HEK293 (cell line): ENCODE measurements at regions not wholly inside any gene's neighbourhood (a gene's known extent, or its start where the extent isn't known, plus 50 kb on each side); places are given as distances from the start of the nearest gene placed in this dataset.

ENCODE experiments used
- CTCF ChIA-PET: fragments of 350-600 bp; formaldehyde crosslinking; extraction: SDS; loops from one replicate; lab custom pipeline; 2021; ENCODE audit warnings: antibody characterized with exemption; lab: Yijun Ruan, JAX
- POLR2A ChIA-PET: fragments of 300-600 bp; formaldehyde crosslinking; extraction: SDS; loops from one replicate; lab custom pipeline; 2020; ENCODE audit warnings: antibody characterized with exemption, inconsistent platforms; lab: Yijun Ruan, JAX
- H3K27ac ChIP-seq: fragments of 200-500 bp; sonication (Bioruptor generic); 2 replicates; pipeline ENCODE4 v1.5.1; 2014; ENCODE audit warnings: low read depth, low read length, control low read depth, inconsistent platforms; ENCODE audit errors: extremely low read depth
- H3K36me3 ChIP-seq, 2 experiments: fragments of 200-500 bp in 1 of 2; sonication (Bioruptor generic) in 1 of 2; 1 replicate in 1 of 2; 2 replicates in 1 of 2; pipeline ENCODE4 v1.5.1; 2014 to 2017; ENCODE audit warnings: inconsistent platforms in 2 of 2, low read length in 2 of 2; ENCODE audit not compliant: control insufficient read depth in 2 of 2, insufficient read depth in 1 of 2
- H3K4me1 ChIP-seq: fragments of 200-500 bp; sonication (Bioruptor generic); 2 replicates; pipeline ENCODE4 v1.5.1; 2014; ENCODE audit warnings: mild to moderate bottlenecking, low read length, inconsistent platforms; ENCODE audit not compliant: control insufficient read depth, insufficient read depth
- H3K4me3 ChIP-seq: 2 replicates; pipeline ENCODE4 v1.5.1; 2011; ENCODE audit warnings: low read depth, mild to moderate bottlenecking, control low read depth, low read length, moderate library complexity
- H3K9me3 ChIP-seq: fragments of 200-500 bp; sonication (Bioruptor generic); 2 replicates; pipeline ENCODE4 v1.5.1; 2014; ENCODE audit warnings: low read depth, low read length, inconsistent platforms; ENCODE audit not compliant: control insufficient read depth, insufficient read depth
- FEZF1 ChIP-seq: fragments of 450-650 bp; formaldehyde crosslinking; IDR thresholded peaks from 2 replicates; pipeline ENCODE4 v1.5.1; 2016; ENCODE audit warnings: missing biosample characterization, missing genetic modification characterization
- KLF9 ChIP-seq: fragments of 450-650 bp; formaldehyde crosslinking; IDR thresholded peaks from 2 replicates; pipeline ENCODE4 v1.5.1; 2016; ENCODE audit warnings: missing biosample characterization, missing genetic modification characterization, low read depth
- OVOL3 ChIP-seq: fragments of 450-650 bp; formaldehyde crosslinking; IDR thresholded peaks from 2 replicates; pipeline ENCODE4 v1.5.1; 2016; ENCODE audit warnings: missing biosample characterization, missing genetic modification characterization
- SALL2 ChIP-seq: fragments of 450-650 bp; formaldehyde crosslinking; IDR thresholded peaks from 2 replicates; pipeline ENCODE4 v1.5.0; 2017; ENCODE audit warnings: missing biosample characterization, mild to moderate bottlenecking, missing genetic modification characterization, borderline replicate concordance
- SP3 ChIP-seq: fragments of 450-650 bp; formaldehyde crosslinking; IDR thresholded peaks from 2 replicates; pipeline ENCODE4 v1.5.1; 2016; ENCODE audit warnings: missing biosample characterization, missing genetic modification characterization
- WT1 ChIP-seq: fragments of 450-650 bp; formaldehyde crosslinking; IDR thresholded peaks from 2 replicates; pipeline ENCODE4 v1.5.1; 2016; ENCODE audit warnings: missing biosample characterization, missing genetic modification characterization
- ZBTB17 ChIP-seq: fragments of 450-650 bp; formaldehyde crosslinking; IDR thresholded peaks from 2 replicates; pipeline ENCODE4 v1.5.1; 2016; ENCODE audit warnings: missing biosample characterization, missing genetic modification characterization
- ZBTB20 ChIP-seq: fragments of 450-650 bp; formaldehyde crosslinking; IDR thresholded peaks from 2 replicates; pipeline ENCODE4 v1.5.1; 2016; ENCODE audit warnings: missing biosample characterization, missing genetic modification characterization
- ZNF114 ChIP-seq: fragments of 450-650 bp; formaldehyde crosslinking; IDR thresholded peaks from 2 replicates; pipeline ENCODE4 v1.5.0; 2017; ENCODE audit warnings: missing biosample characterization, missing genetic modification characterization
- ZNF121 ChIP-seq: fragments of 450-650 bp; formaldehyde crosslinking; IDR thresholded peaks from 2 replicates; pipeline ENCODE4 v1.5.1; 2016; ENCODE audit warnings: missing biosample characterization, missing genetic modification characterization
- ZNF23 ChIP-seq: fragments of 450-650 bp; formaldehyde crosslinking; IDR thresholded peaks from 2 replicates; pipeline ENCODE4 v1.5.1; 2016; ENCODE audit warnings: missing biosample characterization, missing genetic modification characterization, borderline replicate concordance
- ZNF404 ChIP-seq: fragments of 450-650 bp; formaldehyde crosslinking; IDR thresholded peaks from 2 replicates; pipeline ENCODE4 v1.5.1; 2017; ENCODE audit warnings: missing biosample characterization, missing genetic modification characterization
- ZNF548 ChIP-seq: fragments of 450-650 bp; formaldehyde crosslinking; IDR thresholded peaks from 2 replicates; pipeline ENCODE4 v1.5.1; 2016; ENCODE audit warnings: missing biosample characterization, missing genetic modification characterization
- ZNF610 ChIP-seq: fragments of 450-650 bp; formaldehyde crosslinking; IDR thresholded peaks from 2 replicates; pipeline ENCODE4 v1.5.1; 2016; ENCODE audit warnings: missing biosample characterization, missing genetic modification characterization, borderline replicate concordance
- ZNF777 ChIP-seq: fragments of 450-650 bp; formaldehyde crosslinking; IDR thresholded peaks from 2 replicates; pipeline ENCODE4 v1.5.1; 2017; ENCODE audit warnings: missing biosample characterization, missing genetic modification characterization, borderline replicate concordance
- ZNF785 ChIP-seq: fragments of 450-650 bp; formaldehyde crosslinking; IDR thresholded peaks from 2 replicates; pipeline ENCODE4 v1.5.1; 2016; ENCODE audit warnings: missing biosample characterization, missing genetic modification characterization
- ZSCAN30 ChIP-seq: fragments of 450-650 bp; IDR thresholded peaks from 2 replicates; pipeline ENCODE4 v1.5.1; 2018; ENCODE audit warnings: missing biosample characterization, mild to moderate bottlenecking, missing genetic modification characterization, moderate library complexity
- TF ChIP-seq, protein P1 (sequence below): fragments of 450-650 bp; formaldehyde crosslinking; optimal IDR thresholded peaks from 2 replicates; pipeline ENCODE3; 2016; ENCODE audit warnings: missing biosample characterization, mild to moderate bottlenecking, missing genetic modification characterization
- TF ChIP-seq, protein P2 (sequence below): fragments of 450-650 bp; formaldehyde crosslinking; IDR thresholded peaks from 2 replicates; pipeline ENCODE4 v1.5.1; 2016; ENCODE audit warnings: missing biosample characterization, missing genetic modification characterization, borderline replicate concordance
- TF ChIP-seq, protein P3 (sequence below): sonication (generic); formaldehyde crosslinking; IDR thresholded peaks from 2 replicates; pipeline ENCODE4 v1.8.1; 2022; ENCODE audit warnings: mild to moderate bottlenecking, moderate library complexity, missing genetic modification reagents
- TF ChIP-seq, protein P4 (sequence below): fragments of 450-650 bp; formaldehyde crosslinking; IDR thresholded peaks from 2 replicates; pipeline ENCODE4 v1.5.1; 2016; ENCODE audit warnings: missing biosample characterization, missing genetic modification characterization
- TF ChIP-seq, protein P5 (sequence below): fragments of 450-650 bp; formaldehyde crosslinking; IDR thresholded peaks from 2 replicates; pipeline ENCODE4 v1.5.1; 2016; ENCODE audit warnings: missing biosample characterization, missing genetic modification characterization
- TF ChIP-seq, protein P6 (sequence below): fragments of 450-650 bp; formaldehyde crosslinking; IDR thresholded peaks from 2 replicates; pipeline ENCODE4 v1.5.1; 2016; ENCODE audit warnings: missing biosample characterization, missing genetic modification characterization
- TF ChIP-seq, protein P7 (sequence below): fragments of 450-650 bp; formaldehyde crosslinking; IDR thresholded peaks from 2 replicates; pipeline ENCODE4 v1.5.1; 2016; ENCODE audit warnings: missing biosample characterization, missing genetic modification characterization

DNA sequence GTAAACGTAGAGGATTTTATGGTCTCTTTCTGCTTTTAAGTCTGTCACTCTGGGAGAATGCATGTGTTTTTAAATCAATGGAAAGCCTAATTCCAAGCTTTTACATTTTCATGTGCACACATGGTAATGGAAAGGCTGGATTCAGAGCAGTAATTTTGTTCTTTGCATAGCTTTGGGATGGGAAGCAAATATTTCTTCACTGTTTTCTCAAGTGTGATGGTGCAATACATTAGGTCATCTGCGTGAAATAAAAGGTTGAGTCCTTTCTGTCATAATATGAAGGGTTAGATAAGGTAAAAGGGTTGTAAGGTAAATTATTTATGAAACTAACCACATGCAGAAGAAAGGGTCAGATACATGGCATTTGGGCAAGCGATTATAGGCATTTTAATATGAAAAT, 88.2 kb upstream of the NR3C1 start:
- ChIA-PET CTCF (no interaction called here), POLR2A (no interaction called here)
- H3K36me3 ChIP-seq = no peaks in the 10 kb centered on the region
- no peaks in the 10 kb centered on the region for H3K9me3 ChIP-seq
- H3K4me1 ChIP-seq = peaks cover 7% of the 10 kb centered on the region
- no peak overlapping the region for H3K4me3 ChIP-seq
- no peak overlapping the region for H3K27ac ChIP-seq
- TF ChIP-seq ZNF114 (tag by site-specific recombination) (no peak), ZNF23 (tag by site-specific recombination) (no peak), ZNF785 (tag by site-specific recombination) (no peak), ZNF121 (tag by site-specific recombination) (no peak), FEZF1 (tag by site-specific recombination) (no peak), ZNF548 (tag by site-specific recombination) (no peak), SP3 (tag by site-specific recombination) (no peak), ZBTB20 (tag by site-specific recombination) (no peak), OVOL3 (no peak), KLF9 (no peak), ZNF404 (tag by site-specific recombination) (no peak), ZSCAN30 (no peak), SALL2 (tag by site-specific recombination) (no peak), ZNF777 (tag by site-specific recombination) (no peak)
- TF ChIP-seq, protein P1, sequence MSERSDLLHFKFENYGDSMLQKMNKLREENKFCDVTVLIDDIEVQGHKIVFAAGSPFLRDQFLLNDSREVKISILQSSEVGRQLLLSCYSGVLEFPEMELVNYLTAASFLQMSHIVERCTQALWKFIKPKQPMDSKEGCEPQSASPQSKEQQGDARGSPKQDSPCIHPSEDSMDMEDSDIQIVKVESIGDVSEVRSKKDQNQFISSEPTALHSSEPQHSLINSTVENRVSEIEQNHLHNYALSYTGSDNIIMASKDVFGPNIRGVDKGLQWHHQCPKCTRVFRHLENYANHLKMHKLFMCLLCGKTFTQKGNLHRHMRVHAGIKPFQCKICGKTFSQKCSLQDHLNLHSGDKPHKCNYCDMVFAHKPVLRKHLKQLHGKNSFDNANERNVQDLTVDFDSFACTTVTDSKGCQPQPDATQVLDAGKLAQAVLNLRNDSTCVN (tag by site-specific recombination) = no peak
- TF ChIP-seq, protein P2, sequence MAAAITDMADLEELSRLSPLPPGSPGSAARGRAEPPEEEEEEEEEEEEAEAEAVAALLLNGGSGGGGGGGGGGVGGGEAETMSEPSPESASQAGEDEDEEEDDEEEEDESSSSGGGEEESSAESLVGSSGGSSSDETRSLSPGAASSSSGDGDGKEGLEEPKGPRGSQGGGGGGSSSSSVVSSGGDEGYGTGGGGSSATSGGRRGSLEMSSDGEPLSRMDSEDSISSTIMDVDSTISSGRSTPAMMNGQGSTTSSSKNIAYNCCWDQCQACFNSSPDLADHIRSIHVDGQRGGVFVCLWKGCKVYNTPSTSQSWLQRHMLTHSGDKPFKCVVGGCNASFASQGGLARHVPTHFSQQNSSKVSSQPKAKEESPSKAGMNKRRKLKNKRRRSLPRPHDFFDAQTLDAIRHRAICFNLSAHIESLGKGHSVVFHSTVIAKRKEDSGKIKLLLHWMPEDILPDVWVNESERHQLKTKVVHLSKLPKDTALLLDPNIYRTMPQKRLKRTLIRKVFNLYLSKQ (tag by site-specific recombination) = no peak
- TF ChIP-seq, protein P3, sequence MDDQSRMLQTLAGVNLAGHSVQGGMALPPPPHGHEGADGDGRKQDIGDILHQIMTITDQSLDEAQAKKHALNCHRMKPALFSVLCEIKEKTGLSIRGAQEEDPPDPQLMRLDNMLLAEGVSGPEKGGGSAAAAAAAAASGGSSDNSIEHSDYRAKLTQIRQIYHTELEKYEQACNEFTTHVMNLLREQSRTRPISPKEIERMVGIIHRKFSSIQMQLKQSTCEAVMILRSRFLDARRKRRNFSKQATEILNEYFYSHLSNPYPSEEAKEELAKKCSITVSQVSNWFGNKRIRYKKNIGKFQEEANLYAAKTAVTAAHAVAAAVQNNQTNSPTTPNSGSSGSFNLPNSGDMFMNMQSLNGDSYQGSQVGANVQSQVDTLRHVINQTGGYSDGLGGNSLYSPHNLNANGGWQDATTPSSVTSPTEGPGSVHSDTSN (CRISPR knock-in tag) = no peak
- TF ChIP-seq, protein P4, sequence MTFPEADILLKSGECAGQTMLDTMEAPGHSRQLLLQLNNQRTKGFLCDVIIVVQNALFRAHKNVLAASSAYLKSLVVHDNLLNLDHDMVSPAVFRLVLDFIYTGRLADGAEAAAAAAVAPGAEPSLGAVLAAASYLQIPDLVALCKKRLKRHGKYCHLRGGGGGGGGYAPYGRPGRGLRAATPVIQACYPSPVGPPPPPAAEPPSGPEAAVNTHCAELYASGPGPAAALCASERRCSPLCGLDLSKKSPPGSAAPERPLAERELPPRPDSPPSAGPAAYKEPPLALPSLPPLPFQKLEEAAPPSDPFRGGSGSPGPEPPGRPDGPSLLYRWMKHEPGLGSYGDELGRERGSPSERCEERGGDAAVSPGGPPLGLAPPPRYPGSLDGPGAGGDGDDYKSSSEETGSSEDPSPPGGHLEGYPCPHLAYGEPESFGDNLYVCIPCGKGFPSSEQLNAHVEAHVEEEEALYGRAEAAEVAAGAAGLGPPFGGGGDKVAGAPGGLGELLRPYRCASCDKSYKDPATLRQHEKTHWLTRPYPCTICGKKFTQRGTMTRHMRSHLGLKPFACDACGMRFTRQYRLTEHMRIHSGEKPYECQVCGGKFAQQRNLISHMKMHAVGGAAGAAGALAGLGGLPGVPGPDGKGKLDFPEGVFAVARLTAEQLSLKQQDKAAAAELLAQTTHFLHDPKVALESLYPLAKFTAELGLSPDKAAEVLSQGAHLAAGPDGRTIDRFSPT (tag by site-specific recombination) = no peak
- TF ChIP-seq, protein P5, sequence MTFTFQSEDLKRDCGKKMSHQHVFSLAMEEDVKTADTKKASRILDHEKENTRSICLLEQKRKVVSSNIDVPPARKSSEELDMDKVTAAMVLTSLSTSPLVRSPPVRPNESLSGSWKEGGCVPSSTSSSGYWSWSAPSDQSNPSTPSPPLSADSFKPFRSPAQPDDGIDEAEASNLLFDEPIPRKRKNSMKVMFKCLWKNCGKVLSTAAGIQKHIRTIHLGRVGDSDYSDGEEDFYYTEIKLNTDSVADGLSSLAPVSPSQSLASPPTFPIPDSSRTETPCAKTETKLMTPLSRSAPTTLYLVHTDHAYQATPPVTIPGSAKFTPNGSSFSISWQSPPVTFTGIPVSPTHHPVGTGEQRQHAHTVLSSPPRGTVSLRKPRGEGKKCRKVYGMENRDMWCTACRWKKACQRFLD = no peak

DNA sequence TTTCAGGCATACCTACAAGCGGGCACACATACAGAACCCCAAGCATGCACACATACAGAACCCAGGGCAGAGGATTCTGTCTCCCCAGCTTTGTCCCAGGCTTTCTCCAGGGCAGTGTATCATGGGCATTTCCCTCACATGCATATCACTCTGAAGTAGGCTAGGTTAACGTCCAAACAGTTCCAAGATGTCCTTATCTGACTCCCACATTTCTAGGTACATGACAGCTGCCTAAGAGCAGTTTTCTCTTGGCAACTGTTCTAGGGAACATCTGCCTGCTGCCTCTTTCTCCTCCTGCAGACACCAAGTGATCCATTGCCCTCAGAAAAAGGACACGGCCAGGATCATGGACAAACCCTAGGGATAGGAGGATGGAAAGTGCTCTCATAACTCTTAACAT, 84.9 kb upstream of the NR3C1 start:
- Histone ChIP-seq H3K36me3 (no peaks in the 10 kb centered on the region), H3K4me1 (no peaks in the 10 kb centered on the region), H3K4me3 (no peak overlapping the region), H3K27ac (no peak overlapping the region), H3K9me3 (no peaks in the 10 kb centered on the region)
- TF ChIP-seq ZNF610 (tag by site-specific recombination) = no peak
- no peak for TF ChIP-seq WT1 (tag by site-specific recombination)
- TF ChIP-seq, protein P6, sequence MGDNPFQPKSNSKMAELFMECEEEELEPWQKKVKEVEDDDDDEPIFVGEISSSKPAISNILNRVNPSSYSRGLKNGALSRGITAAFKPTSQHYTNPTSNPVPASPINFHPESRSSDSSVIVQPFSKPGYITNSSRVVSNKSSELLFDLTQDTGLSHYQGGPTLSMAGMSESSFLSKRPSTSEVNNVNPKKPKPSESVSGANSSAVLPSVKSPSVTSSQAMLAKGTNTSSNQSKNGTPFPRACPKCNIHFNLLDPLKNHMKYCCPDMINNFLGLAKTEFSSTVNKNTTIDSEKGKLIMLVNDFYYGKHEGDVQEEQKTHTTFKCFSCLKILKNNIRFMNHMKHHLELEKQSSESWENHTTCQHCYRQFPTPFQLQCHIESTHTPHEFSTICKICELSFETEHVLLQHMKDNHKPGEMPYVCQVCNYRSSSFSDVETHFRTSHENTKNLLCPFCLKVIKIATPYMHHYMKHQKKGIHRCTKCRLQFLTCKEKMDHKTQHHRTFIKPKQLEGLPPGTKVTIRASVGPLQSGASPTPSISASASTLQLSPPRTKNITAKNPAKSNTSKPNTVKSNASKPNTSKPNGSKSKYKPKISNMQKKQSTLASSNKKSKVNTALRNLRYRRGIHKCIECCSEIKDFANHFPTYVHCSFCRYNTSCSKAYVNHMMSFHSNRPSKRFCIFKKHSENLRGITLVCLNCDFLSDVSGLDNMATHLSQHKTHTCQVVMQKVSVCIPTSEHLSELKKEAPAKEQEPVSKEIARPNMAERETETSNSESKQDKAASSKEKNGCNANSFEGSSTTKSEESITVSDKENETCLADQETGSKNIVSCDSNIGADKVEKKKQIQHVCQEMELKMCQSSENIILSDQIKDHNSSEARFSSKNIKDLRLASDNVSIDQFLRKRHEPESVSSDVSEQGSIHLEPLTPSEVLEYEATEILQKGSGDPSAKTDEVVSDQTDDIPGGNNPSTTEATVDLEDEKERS (tag by site-specific recombination) = no peak
- no peak for TF ChIP-seq ZBTB17 (tag by site-specific recombination)
- TF ChIP-seq, protein P7, sequence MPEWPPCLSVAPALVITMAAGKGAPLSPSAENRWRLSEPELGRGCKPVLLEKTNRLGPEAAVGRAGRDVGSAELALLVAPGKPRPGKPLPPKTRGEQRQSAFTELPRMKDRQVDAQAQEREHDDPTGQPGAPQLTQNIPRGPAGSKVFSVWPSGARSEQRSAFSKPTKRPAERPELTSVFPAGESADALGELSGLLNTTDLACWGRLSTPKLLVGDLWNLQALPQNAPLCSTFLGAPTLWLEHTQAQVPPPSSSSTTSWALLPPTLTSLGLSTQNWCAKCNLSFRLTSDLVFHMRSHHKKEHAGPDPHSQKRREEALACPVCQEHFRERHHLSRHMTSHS (tag by site-specific recombination) = no peak
- ChIA-PET POLR2A (no interaction called here), CTCF (no interaction called here)
